ENCODE measurements at regions not wholly inside any gene's neighbourhood (a gene's known extent, or its start where the extent isn't known, plus 50 kb on each side); places are given as distances from the start of the nearest gene placed in this dataset.

GRCh38 chr4:16959305-16959704 is 60.9 kb upstream of the LDB2 start:
- DNase-seq (ENCODE audit: low read depth, low spot score) (no peak), FAIRE-seq (no peak)
- no TSS peak for BruUV-seq (replicated peaks)
- Histone ChIP-seq H3K4me3 (replicated peaks in 1 of 3; ENCODE audit: insufficient read depth in 1 of 3, low read depth in 1 of 3, low read length in 3 of 3) (no peak overlapping the region), H4K20me1 (replicated peaks; ENCODE audit: control insufficient read depth, extremely low read depth, insufficient read depth, low read length) (no peaks in the 10 kb centered on the region), H3K4me1 (ENCODE audit: control insufficient read depth, extremely low read depth, insufficient read depth, low read length) (no peaks in the 10 kb centered on the region), H3K79me2 (ENCODE audit: control insufficient read depth, insufficient read depth, low read length) (no peaks in the 10 kb centered on the region), H2AFZ (ENCODE audit: low read depth, low read length) (no peak overlapping the region), H3K4me2 (ENCODE audit: insufficient read depth, low read length) (no peak overlapping the region), H3K9me1 (replicated peaks; ENCODE audit: control insufficient read depth, extremely low read depth, insufficient read depth, low read length) (no peaks in the 10 kb centered on the region), H3K9ac (replicated peaks; ENCODE audit: extremely low read depth, insufficient read depth, low read length) (no peak overlapping the region), H3K27ac (ENCODE audit: insufficient read depth, low read depth, low read length) (no peak overlapping the region), H3K36me3 (ENCODE audit: control insufficient read depth in 2 of 2, extremely low read depth in 1 of 2, insufficient read depth in 2 of 2, low read length in 2 of 2) (no peaks in the 10 kb centered on the region), H3K9me3 (replicated peaks; ENCODE audit: control insufficient read depth, insufficient read depth, low read length) (no peaks in the 10 kb centered on the region), H3K27me3 (ENCODE audit: control insufficient read depth in 2 of 2, insufficient read depth in 2 of 2, low read length in 2 of 2) (peaks cover 0 to 3% of the 10 kb centered on the region in 2 experiments)
- ChIA-PET POLR2A (no interaction called here), CTCF (interaction anchor here (1.0 kb wide), 2 partner anchors 17 to 43 kb away, joined by 3 read pairs; no protein-coding TSS in a partner anchor)
- no peak for TF ChIP-seq GATA2 (IDR thresholded peaks at IDR 0.05; ENCODE audit: insufficient read depth, insufficient read length, low read depth, low read length)
- TF ChIP-seq EZH2 (IDR thresholded peaks at IDR 0.05; ENCODE audit: borderline replicate concordance, low read depth, low read length, severe bottlenecking) = no peak
- no peak for TF ChIP-seq MAX (IDR thresholded peaks at IDR 0.05; ENCODE audit: insufficient read depth, insufficient read length)
- no peak for TF ChIP-seq MYC (IDR thresholded peaks at IDR 0.05; ENCODE audit: low read depth, low read length)
- TF ChIP-seq CTCF (IDR thresholded peaks at IDR 0.05; ENCODE audit: extremely low read depth in 1 of 2, insufficient read depth in 1 of 2, low read depth in 1 of 2, low read length in 2 of 2) = no peak
- TF ChIP-seq POLR2AphosphoS5 (IDR thresholded peaks at IDR 0.05; ENCODE audit: insufficient read depth, low read depth, low read length) = no peak
- no peak for TF ChIP-seq POLR2A (IDR thresholded peaks at IDR 0.05; ENCODE audit: low read depth, low read length)
- TF ChIP-seq FOS (IDR thresholded peaks at IDR 0.05; ENCODE audit: borderline replicate concordance, insufficient read depth, low read length) = no peak
- no peak for TF ChIP-seq JUN (IDR thresholded peaks at IDR 0.05; ENCODE audit: borderline replicate concordance, insufficient read depth, insufficient read length, low read depth)
- intact Hi-C loops (cut with micrococcal nuclease) = no loop called here
- dilution Hi-C loops (cut with MboI; ENCODE audit: extremely low pct_ligation_motif_present, low sequenced_read_pairs) = no loop called here
